GM12878 (cell line): ENCODE measurements at regions not wholly inside any gene's neighbourhood (a gene's known extent, or its start where the extent isn't known, plus 50 kb on each side); places are given as distances from the start of the nearest gene placed in this dataset.

Source experiments
- ATAC-seq: fragments of 200-7000 bp; cut with Tn5 transposase; 3 replicates; pipeline ENCODE4 v1.9.1; 2020; ENCODE audit warnings: mild to moderate bottlenecking, moderate library complexity
- BruUV-seq: library from RNA; stranded (reverse); fragments of 400-500 nt; replicated peaks from 2 replicates; lab custom pipeline; 2021; lab: Mats Ljungman, UMichigan
- CTCF ChIA-PET: fragments of 300-600 bp; sonication (Branson Sonifier 250); formaldehyde crosslinking; extraction: SDS; loops from one replicate; lab custom pipeline; 2021; ENCODE audit warnings: inconsistent platforms; lab: Yijun Ruan, JAX
- POLR2A ChIA-PET: fragments of 350-600 bp; formaldehyde crosslinking; extraction: SDS; loops from one replicate; lab custom pipeline; 2021; ENCODE audit warnings: inconsistent platforms; lab: Charles Lee
- RAD21 ChIA-PET: fragments of 300-600 bp; sonication (Branson Sonifier 250); formaldehyde crosslinking; loops from one replicate; lab custom pipeline; 2023; ENCODE audit warnings: antibody characterized with exemption; ENCODE audit not compliant: unreplicated experiment; lab: Charles Lee
- SMC1A ChIA-PET: fragments of 300-600 bp; sonication (Branson Sonifier 250); formaldehyde crosslinking; loops from one replicate; lab custom pipeline; 2023; ENCODE audit not compliant: unreplicated experiment, uncharacterized antibody; lab: Charles Lee
- DNase-seq: peaks from one replicate; pipeline ENCODE4 v3.0.0-alpha.2; 2011; ENCODE audit warnings: low read depth, low spot score
- FAIRE-seq: peaks from 3 replicates; lab custom pipeline; 2011; peaks lifted over from hg19 to GRCh38; lab: Jason Lieb, UNC
- H2AFZ ChIP-seq: 2 replicates; pipeline ENCODE4 v1.6.0; 2011; ENCODE audit warnings: low read depth, low read length, control low read depth; ENCODE audit not compliant: control insufficient read depth
- H3K27ac ChIP-seq: 2 replicates; pipeline ENCODE4 v1.5.1; 2011; ENCODE audit warnings: control low read depth; ENCODE audit not compliant: control insufficient read depth, insufficient read depth
- H3K27me3 ChIP-seq, 2 experiments: replicated peaks in 1 of 2; 2 replicates each; pipeline versions ENCODE4 v1.6.0 to v1.6.1; 2011; ENCODE audit warnings: low read length in 1 of 2; ENCODE audit not compliant: control insufficient read depth in 2 of 2, insufficient read depth in 2 of 2
- H3K36me3 ChIP-seq, 2 experiments: 2 replicates each; pipeline ENCODE4 v1.5.1; 2011; ENCODE audit warnings: low read length in 1 of 2; ENCODE audit not compliant: control insufficient read depth in 2 of 2, insufficient read depth in 2 of 2
- H3K4me1 ChIP-seq: 2 replicates; pipeline ENCODE4 v1.6.1; 2011; ENCODE audit warnings: mild to moderate bottlenecking, low read length, moderate library complexity, mixed read lengths; ENCODE audit not compliant: control insufficient read depth, insufficient read depth
- H3K4me2 ChIP-seq: 2 replicates; pipeline ENCODE4 v1.6.0; 2011; ENCODE audit warnings: control low read depth; ENCODE audit not compliant: control insufficient read depth, insufficient read depth
- H3K4me3 ChIP-seq: fragments of 200-600 bp; sonication (generic); 2 replicates; pipeline ENCODE4 v1.5.1; 2016
- H3K79me2 ChIP-seq: 2 replicates; pipeline ENCODE4 v1.6.0; 2011; ENCODE audit warnings: low read length; ENCODE audit not compliant: control insufficient read depth, insufficient read depth
- H3K9ac ChIP-seq: 2 replicates; pipeline ENCODE4 v1.8.0; 2011; ENCODE audit warnings: low read length, control low read depth, mixed read lengths; ENCODE audit not compliant: control insufficient read depth, insufficient read depth
- H3K9me3 ChIP-seq: replicated peaks from 3 replicates; pipeline ENCODE4 v1.5.1; 2011; ENCODE audit warnings: mild to moderate bottlenecking, low read length; ENCODE audit not compliant: control insufficient read depth, insufficient read depth
- H4K20me1 ChIP-seq: 2 replicates; pipeline ENCODE4 v1.6.0; 2011; ENCODE audit not compliant: control insufficient read depth, insufficient read depth
- EGR1 ChIP-seq, 2 experiments: IDR thresholded peaks; 1 replicate in 1 of 2; 2 replicates in 1 of 2; pipeline ENCODE4 v1.6.1; 2011 to 2012; ENCODE audit warnings: low read depth in 2 of 2, low read length in 2 of 2, borderline replicate concordance in 1 of 2, mild to moderate bottlenecking in 1 of 2, moderate library complexity in 1 of 2
- MEF2B ChIP-seq: fragments of 450-650 bp; IDR thresholded peaks from 2 replicates; pipeline ENCODE4 v1.6.1; 2018; ENCODE audit warnings: mild to moderate bottlenecking, moderate library complexity; ENCODE audit not compliant: partially characterized antibody, poor library complexity, severe bottlenecking
- WGBS: methylation state at CpG from one replicate; pipeline ENCODE4 v1.1.6; 2016; ENCODE audit warnings: low lambda C conversion rate; ENCODE audit not compliant: insufficient replicate concordance, insufficient coverage; ENCODE audit errors: missing lambda C conversion rate; 5-methylcytosine and 5-hydroxymethylcytosine counted together
- in situ Hi-C: fragments of 300-500 bp; cut with MboI; formaldehyde crosslinking; loops from 9 replicates; pipeline ENCODE4 v1.14.3; 2018; ENCODE audit warnings: mixed read lengths
- intact Hi-C: fragments of 100-400 bp; cut with micrococcal nuclease; formaldehyde crosslinking; loops from one replicate; pipeline ENCODE4 v1.14.2; 2022; ENCODE audit not compliant: unreplicated experiment
- TF ChIP-seq, protein P1 (sequence below): IDR thresholded peaks from 2 replicates; pipeline ENCODE4 v1.6.1; 2012; ENCODE audit warnings: improper control_type of control experiment, low read depth, low read length; ENCODE audit not compliant: insufficient replicate concordance

DNA sequence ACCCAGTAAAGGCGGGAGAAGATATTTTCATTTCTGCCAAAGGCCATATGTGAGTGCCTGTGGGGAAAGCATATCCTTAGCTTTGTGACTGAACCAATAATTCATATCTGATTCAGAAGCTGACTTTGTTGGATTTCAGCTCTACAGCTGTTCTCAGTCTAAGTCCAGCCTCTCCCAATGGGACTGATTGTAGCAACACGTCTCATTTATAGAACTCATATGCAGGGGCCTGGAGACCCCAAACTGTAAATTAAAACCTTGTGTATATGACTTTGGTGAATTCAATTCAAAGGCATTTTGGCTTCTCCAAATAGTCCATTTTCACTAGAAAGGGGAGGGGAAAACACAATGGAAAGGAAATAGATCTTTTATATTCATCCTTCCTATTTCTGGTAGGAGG is 250.4 kb upstream of the SORL1-AS1 start:
- intact Hi-C loops: no loop called here
- H3K4me1 ChIP-seq: no peaks in the 10 kb centered on the region
- in situ Hi-C loops: no loop called here
- no peaks in the 10 kb centered on the region for H3K79me2 ChIP-seq
- FAIRE-seq (no peak), DNase-seq (no peak), ATAC-seq (no peak)
- no peaks in the 10 kb centered on the region for H3K9me3 ChIP-seq
- no peaks in the 10 kb centered on the region for H4K20me1 ChIP-seq
- no peaks in the 10 kb centered on the region for H3K36me3 ChIP-seq
- no peaks in the 10 kb centered on the region for H3K27me3 ChIP-seq
- no peak overlapping the region for H2AFZ ChIP-seq
- no peak for TF ChIP-seq MEF2B
- TF ChIP-seq EGR1 (IDR thresholded peaks at IDR 0.05; ENCODE audit: borderline replicate concordance in 1 of 2, low read depth in 2 of 2, low read length in 2 of 2): no peak
- TF ChIP-seq, protein P1, sequence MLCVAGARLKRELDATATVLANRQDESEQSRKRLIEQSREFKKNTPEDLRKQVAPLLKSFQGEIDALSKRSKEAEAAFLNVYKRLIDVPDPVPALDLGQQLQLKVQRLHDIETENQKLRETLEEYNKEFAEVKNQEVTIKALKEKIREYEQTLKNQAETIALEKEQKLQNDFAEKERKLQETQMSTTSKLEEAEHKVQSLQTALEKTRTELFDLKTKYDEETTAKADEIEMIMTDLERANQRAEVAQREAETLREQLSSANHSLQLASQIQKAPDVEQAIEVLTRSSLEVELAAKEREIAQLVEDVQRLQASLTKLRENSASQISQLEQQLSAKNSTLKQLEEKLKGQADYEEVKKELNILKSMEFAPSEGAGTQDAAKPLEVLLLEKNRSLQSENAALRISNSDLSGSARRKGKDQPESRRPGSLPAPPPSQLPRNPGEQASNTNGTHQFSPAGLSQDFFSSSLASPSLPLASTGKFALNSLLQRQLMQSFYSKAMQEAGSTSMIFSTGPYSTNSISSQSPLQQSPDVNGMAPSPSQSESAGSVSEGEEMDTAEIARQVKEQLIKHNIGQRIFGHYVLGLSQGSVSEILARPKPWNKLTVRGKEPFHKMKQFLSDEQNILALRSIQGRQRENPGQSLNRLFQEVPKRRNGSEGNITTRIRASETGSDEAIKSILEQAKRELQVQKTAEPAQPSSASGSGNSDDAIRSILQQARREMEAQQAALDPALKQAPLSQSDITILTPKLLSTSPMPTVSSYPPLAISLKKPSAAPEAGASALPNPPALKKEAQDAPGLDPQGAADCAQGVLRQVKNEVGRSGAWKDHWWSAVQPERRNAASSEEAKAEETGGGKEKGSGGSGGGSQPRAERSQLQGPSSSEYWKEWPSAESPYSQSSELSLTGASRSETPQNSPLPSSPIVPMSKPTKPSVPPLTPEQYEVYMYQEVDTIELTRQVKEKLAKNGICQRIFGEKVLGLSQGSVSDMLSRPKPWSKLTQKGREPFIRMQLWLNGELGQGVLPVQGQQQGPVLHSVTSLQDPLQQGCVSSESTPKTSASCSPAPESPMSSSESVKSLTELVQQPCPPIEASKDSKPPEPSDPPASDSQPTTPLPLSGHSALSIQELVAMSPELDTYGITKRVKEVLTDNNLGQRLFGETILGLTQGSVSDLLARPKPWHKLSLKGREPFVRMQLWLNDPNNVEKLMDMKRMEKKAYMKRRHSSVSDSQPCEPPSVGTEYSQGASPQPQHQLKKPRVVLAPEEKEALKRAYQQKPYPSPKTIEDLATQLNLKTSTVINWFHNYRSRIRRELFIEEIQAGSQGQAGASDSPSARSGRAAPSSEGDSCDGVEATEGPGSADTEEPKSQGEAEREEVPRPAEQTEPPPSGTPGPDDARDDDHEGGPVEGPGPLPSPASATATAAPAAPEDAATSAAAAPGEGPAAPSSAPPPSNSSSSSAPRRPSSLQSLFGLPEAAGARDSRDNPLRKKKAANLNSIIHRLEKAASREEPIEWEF: no peak
- no peak overlapping the region for H3K4me3 ChIP-seq
- 0% methylated on average over 2 of the region's 2 CpGs for WGBS
- BruUV-seq: no TSS peak
- ChIA-PET POLR2A (no interaction called here), CTCF (no interaction called here), RAD21 (no interaction called here), SMC1A (no interaction called here)
- no peak overlapping the region for H3K27ac ChIP-seq
- no peak overlapping the region for H3K9ac ChIP-seq
- no peak overlapping the region for H3K4me2 ChIP-seq
